ENCODE measurements at regions not wholly inside any gene's neighbourhood (a gene's known extent, or its start where the extent isn't known, plus 50 kb on each side); places are given as distances from the start of the nearest gene placed in this dataset.

- DNase-seq (no peak), ATAC-seq (no peak)
- Mint-ChIP-seq H3K4me1 (no peaks in the 10 kb centered on the region), H3K27ac (no peak overlapping the region), H3K27me3 (no peaks in the 10 kb centered on the region), H3K4me3 (no peak overlapping the region), H3K9me3 (peaks cover 5 to 8% of the 10 kb centered on the region in 2 donors)
Observed at GRCh38 chr5:23655674-23656073, 148.3 kb downstream of the PRDM9 start.

GRCh38 chr5:23675456-23675855 is 168.0 kb downstream of the PRDM9 start:
- H3K4me1 Mint-ChIP-seq, result no peaks in the 10 kb centered on the region
- H3K27ac Mint-ChIP-seq, result no peak overlapping the region
- no peak overlapping the region for H3K4me3 Mint-ChIP-seq
- no peak for ATAC-seq
- H3K9me3 Mint-ChIP-seq, result peaks cover 8% of the 10 kb centered on the region in 2 donors
- no peak for DNase-seq
- H3K27me3 Mint-ChIP-seq, result no peaks in the 10 kb centered on the region

- H3K4me1 Mint-ChIP-seq, result no peaks in the 10 kb centered on the region
Observed at GRCh38 chr5:23677996-23678395, 170.6 kb downstream of the PRDM9 start.

GRCh38 chr5:23684103-23684502 is 176.7 kb downstream of the PRDM9 start:
- H3K4me3 Mint-ChIP-seq, result no peak overlapping the region
- no peak for ATAC-seq
- no peak for DNase-seq

More at GRCh38 chr5:23677996-23678395, 170.6 kb downstream of the PRDM9 start:
- no peaks in the 10 kb centered on the region for H3K27me3 Mint-ChIP-seq
- DNase-seq (no peak), ATAC-seq (no peak)
- peaks cover 0 to 6% of the 10 kb centered on the region in 2 donors for H3K9me3 Mint-ChIP-seq
- H3K4me3 Mint-ChIP-seq, result no peak overlapping the region
- H3K27ac Mint-ChIP-seq, result no peak overlapping the region

GRCh38 chr5:23703940-23704855 is 196.8 kb downstream of the PRDM9 start:
- Mint-ChIP-seq H3K4me3 (no peak overlapping the region), H3K27ac (no peak overlapping the region), H3K4me1 (no peaks in the 10 kb centered on the region), H3K9me3 (peaks cover 0 to 9% of the 10 kb centered on the region in 2 donors), H3K27me3 (no peaks in the 10 kb centered on the region)
- no peak for ATAC-seq
- no peak for DNase-seq

More at GRCh38 chr5:23684103-23684502, 176.7 kb downstream of the PRDM9 start:
- Mint-ChIP-seq H3K27ac (no peak overlapping the region), H3K27me3 (no peaks in the 10 kb centered on the region), H3K4me1 (no peaks in the 10 kb centered on the region), H3K9me3 (peaks cover 16 to 20% of the 10 kb centered on the region in 2 donors)

GRCh38 chr5:23717486-23717885 is 210.1 kb downstream of the PRDM9 start:
- Mint-ChIP-seq H3K4me1 (no peaks in the 10 kb centered on the region), H3K27ac (no peak overlapping the region), H3K27me3 (no peaks in the 10 kb centered on the region), H3K4me3 (no peak overlapping the region), H3K9me3 (peaks cover 1 to 20% of the 10 kb centered on the region in 2 donors)
- ATAC-seq (no peak), DNase-seq (no peak)

- no peak overlapping the region for H3K27ac Mint-ChIP-seq
- no peaks in the 10 kb centered on the region for H3K27me3 Mint-ChIP-seq
- H3K4me1 Mint-ChIP-seq, result no peaks in the 10 kb centered on the region
- peaks cover 8 to 16% of the 10 kb centered on the region in 2 donors for H3K9me3 Mint-ChIP-seq
- no peak overlapping the region for H3K4me3 Mint-ChIP-seq
- ATAC-seq (no peak), DNase-seq (no peak)
Observed at GRCh38 chr5:23718564-23718963, 211.2 kb downstream of the PRDM9 start.

GRCh38 chr5:23721336-23721735 is 213.9 kb downstream of the PRDM9 start:
- H3K9me3 Mint-ChIP-seq, result peaks cover 8 to 9% of the 10 kb centered on the region in 2 donors
- H3K4me3 Mint-ChIP-seq, result no peak overlapping the region
- ATAC-seq (no peak), DNase-seq (no peak)
- H3K27ac Mint-ChIP-seq, result no peak overlapping the region
- no peaks in the 10 kb centered on the region for H3K27me3 Mint-ChIP-seq
- H3K4me1 Mint-ChIP-seq, result no peaks in the 10 kb centered on the region

- H3K9me3 Mint-ChIP-seq, result peaks cover 6 to 17% of the 10 kb centered on the region in 2 donors
- no peaks in the 10 kb centered on the region for H3K27me3 Mint-ChIP-seq
- ATAC-seq, result no peak
- no peak overlapping the region for H3K4me3 Mint-ChIP-seq
- H3K27ac Mint-ChIP-seq, result no peak overlapping the region
- no peak for DNase-seq
- no peaks in the 10 kb centered on the region for H3K4me1 Mint-ChIP-seq
Observed at GRCh38 chr5:23727271-23727670, 219.9 kb downstream of the PRDM9 start.

- no peaks in the 10 kb centered on the region for H3K27me3 Mint-ChIP-seq
Observed at GRCh38 chr5:23730023-23730422, 222.6 kb downstream of the PRDM9 start.

GRCh38 chr5:23740029-23740428 is 232.6 kb downstream of the PRDM9 start:
- Mint-ChIP-seq H3K27me3 (no peaks in the 10 kb centered on the region), H3K4me1 (no peaks in the 10 kb centered on the region), H3K4me3 (no peak overlapping the region), H3K27ac (no peak overlapping the region), H3K9me3 (no peaks in the 10 kb centered on the region)
- DNase-seq, result no peak
- ATAC-seq, result no peak

More at GRCh38 chr5:23730023-23730422, 222.6 kb downstream of the PRDM9 start:
- DNase-seq (no peak), ATAC-seq (no peak)
- Mint-ChIP-seq H3K9me3 (peaks cover 6 to 9% of the 10 kb centered on the region in 2 donors), H3K27ac (no peak overlapping the region), H3K4me3 (no peak overlapping the region), H3K4me1 (no peaks in the 10 kb centered on the region)

GRCh38 chr5:23742701-23743100 is 235.3 kb downstream of the PRDM9 start:
- Mint-ChIP-seq H3K9me3 (no peaks in the 10 kb centered on the region), H3K4me3 (no peak overlapping the region), H3K4me1 (no peaks in the 10 kb centered on the region), H3K27ac (no peak overlapping the region), H3K27me3 (no peaks in the 10 kb centered on the region)
- no peak for DNase-seq
- no peak for ATAC-seq

GRCh38 chr5:23755906-23756305 is 248.5 kb downstream of the PRDM9 start:
- H3K4me3 Mint-ChIP-seq, result no peak overlapping the region
- H3K27ac Mint-ChIP-seq, result no peak overlapping the region
- H3K4me1 Mint-ChIP-seq, result no peaks in the 10 kb centered on the region
- peaks cover 0 to 4% of the 10 kb centered on the region in 2 donors for H3K9me3 Mint-ChIP-seq
- no peaks in the 10 kb centered on the region for H3K27me3 Mint-ChIP-seq
- no peak for DNase-seq
- no peak for ATAC-seq

GRCh38 chr5:23756779-23757178 is 249.4 kb downstream of the PRDM9 start:
- Mint-ChIP-seq H3K27ac (no peak overlapping the region), H3K27me3 (no peaks in the 10 kb centered on the region), H3K4me1 (no peaks in the 10 kb centered on the region), H3K4me3 (no peak overlapping the region), H3K9me3 (no peaks in the 10 kb centered on the region)
- no peak for DNase-seq
- no peak for ATAC-seq

- Mint-ChIP-seq H3K9me3 (no peaks in the 10 kb centered on the region), H3K4me1 (no peaks in the 10 kb centered on the region), H3K27ac (no peak overlapping the region), H3K27me3 (no peaks in the 10 kb centered on the region), H3K4me3 (no peak overlapping the region)
- ATAC-seq (no peak), DNase-seq (no peak)
Observed at GRCh38 chr5:23763170-23763569, 255.8 kb downstream of the PRDM9 start.

GRCh38 chr5:23776684-23777083 is 269.3 kb downstream of the PRDM9 start:
- Mint-ChIP-seq H3K4me3 (no peak overlapping the region), H3K27me3 (no peaks in the 10 kb centered on the region)

More at GRCh38 chr5:23776684-23777083, 269.3 kb downstream of the PRDM9 start:
- ATAC-seq, result no peak
- Mint-ChIP-seq H3K4me1 (no peaks in the 10 kb centered on the region), H3K9me3 (peaks cover 9 to 16% of the 10 kb centered on the region in 2 donors), H3K27ac (no peak overlapping the region)
- DNase-seq, result no peak

Data from stimulated activated naive CD8-positive, alpha-beta T cell treated with anti-CD3 and anti-CD28 coated beads, Interleukin-15, amount 100 ng/mL, for 72 hours (primary cell).